HL-60 (cell line): ENCODE measurements at regions not wholly inside any gene's neighbourhood (a gene's known extent, or its start where the extent isn't known, plus 50 kb on each side); places are given as distances from the start of the nearest gene placed in this dataset.

Source experiments
- POLR2AphosphoS5 ChIP-seq: IDR thresholded peaks from 2 replicates; pipeline ENCODE4 v1.6.1; 2012; ENCODE audit warnings: low read depth
- SPI1 ChIP-seq: IDR thresholded peaks from 2 replicates; pipeline ENCODE4 v1.6.1; 2012; ENCODE audit warnings: low read depth, mild to moderate bottlenecking, borderline replicate concordance
- TF ChIP-seq, protein P1 (sequence below): IDR thresholded peaks from one replicate; pipeline ENCODE4 v1.5.1; 2011; ENCODE audit warnings: low read length, control low read depth, inconsistent platforms; ENCODE audit not compliant: insufficient read depth

DNA sequence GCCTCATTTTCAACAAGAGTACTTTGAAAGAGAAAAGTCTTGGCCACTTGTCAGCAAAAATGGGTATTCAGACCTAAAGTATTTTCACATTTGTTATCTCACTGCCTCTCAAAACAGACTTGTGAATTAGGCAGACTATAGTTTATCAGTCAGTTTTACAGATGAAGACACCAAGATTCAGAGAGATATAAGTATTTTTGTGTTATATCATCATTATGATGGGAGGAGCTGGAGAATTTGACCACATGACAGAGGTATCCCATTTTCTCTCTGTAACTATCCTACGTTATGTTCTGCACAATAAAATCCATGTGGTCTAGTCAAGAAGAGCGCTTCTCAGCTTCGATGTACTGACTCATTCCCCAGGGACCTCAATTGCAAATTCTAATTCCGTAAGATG lies 213.7 kb downstream of the MYCN start:
- TF ChIP-seq POLR2AphosphoS5 (no peak), SPI1 (no peak)
- TF ChIP-seq, protein P1, sequence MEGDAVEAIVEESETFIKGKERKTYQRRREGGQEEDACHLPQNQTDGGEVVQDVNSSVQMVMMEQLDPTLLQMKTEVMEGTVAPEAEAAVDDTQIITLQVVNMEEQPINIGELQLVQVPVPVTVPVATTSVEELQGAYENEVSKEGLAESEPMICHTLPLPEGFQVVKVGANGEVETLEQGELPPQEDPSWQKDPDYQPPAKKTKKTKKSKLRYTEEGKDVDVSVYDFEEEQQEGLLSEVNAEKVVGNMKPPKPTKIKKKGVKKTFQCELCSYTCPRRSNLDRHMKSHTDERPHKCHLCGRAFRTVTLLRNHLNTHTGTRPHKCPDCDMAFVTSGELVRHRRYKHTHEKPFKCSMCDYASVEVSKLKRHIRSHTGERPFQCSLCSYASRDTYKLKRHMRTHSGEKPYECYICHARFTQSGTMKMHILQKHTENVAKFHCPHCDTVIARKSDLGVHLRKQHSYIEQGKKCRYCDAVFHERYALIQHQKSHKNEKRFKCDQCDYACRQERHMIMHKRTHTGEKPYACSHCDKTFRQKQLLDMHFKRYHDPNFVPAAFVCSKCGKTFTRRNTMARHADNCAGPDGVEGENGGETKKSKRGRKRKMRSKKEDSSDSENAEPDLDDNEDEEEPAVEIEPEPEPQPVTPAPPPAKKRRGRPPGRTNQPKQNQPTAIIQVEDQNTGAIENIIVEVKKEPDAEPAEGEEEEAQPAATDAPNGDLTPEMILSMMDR = no peak
